ENCODE measurements at regions not wholly inside any gene's neighbourhood (a gene's known extent, or its start where the extent isn't known, plus 50 kb on each side); places are given as distances from the start of the nearest gene placed in this dataset.

DNA sequence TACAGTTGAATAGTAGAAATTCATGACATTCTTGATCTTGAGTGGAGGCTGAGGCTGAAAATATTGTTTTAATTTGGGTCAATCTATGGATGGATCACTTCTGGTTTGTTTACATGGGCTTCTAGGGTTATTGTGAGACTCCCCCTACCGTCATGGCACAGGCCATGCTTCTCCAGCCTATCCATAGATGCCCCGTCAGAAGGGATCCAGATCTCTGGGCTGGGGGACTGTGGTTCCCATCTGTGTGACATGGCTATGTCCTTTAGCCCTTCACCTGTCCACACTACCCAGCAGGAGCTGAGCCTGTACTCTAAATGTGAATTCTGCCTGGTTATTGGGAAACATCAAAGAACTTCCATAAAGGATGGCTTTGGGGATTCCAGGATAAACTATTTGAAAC, 160.4 kb downstream of the ABCC12 start:
- H3K27me3 ChIP-seq (ENCODE audit: control insufficient read depth, insufficient read depth, low read length), result no peaks in the 10 kb centered on the region
- no peaks in the 10 kb centered on the region; the same call in 1 of the 2 replicates for H3K36me3 ChIP-seq (ENCODE audit: control insufficient read depth, insufficient read depth, low read length)
- intact Hi-C loops (cut with micrococcal nuclease; ENCODE audit: unreplicated experiment), result no loop called here
- H3K4me3 ChIP-seq (ENCODE audit: low read depth in 2 of 2, low read length in 2 of 2), result no peak overlapping the region
- no peaks in the 10 kb centered on the region for H3K9me3 ChIP-seq (ENCODE audit: control insufficient read depth, insufficient read depth, low read depth, low read length)
- no TSS peak for BruUV-seq (replicated peaks)
- ATAC-seq (no peak), DNase-seq (ENCODE audit: low read depth, low spot score) (no peak)
- TF ChIP-seq, protein P1, sequence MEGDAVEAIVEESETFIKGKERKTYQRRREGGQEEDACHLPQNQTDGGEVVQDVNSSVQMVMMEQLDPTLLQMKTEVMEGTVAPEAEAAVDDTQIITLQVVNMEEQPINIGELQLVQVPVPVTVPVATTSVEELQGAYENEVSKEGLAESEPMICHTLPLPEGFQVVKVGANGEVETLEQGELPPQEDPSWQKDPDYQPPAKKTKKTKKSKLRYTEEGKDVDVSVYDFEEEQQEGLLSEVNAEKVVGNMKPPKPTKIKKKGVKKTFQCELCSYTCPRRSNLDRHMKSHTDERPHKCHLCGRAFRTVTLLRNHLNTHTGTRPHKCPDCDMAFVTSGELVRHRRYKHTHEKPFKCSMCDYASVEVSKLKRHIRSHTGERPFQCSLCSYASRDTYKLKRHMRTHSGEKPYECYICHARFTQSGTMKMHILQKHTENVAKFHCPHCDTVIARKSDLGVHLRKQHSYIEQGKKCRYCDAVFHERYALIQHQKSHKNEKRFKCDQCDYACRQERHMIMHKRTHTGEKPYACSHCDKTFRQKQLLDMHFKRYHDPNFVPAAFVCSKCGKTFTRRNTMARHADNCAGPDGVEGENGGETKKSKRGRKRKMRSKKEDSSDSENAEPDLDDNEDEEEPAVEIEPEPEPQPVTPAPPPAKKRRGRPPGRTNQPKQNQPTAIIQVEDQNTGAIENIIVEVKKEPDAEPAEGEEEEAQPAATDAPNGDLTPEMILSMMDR (IDR thresholded peaks at IDR 0.05), result no peak
- TF ChIP-seq TCF7L2 (IDR thresholded peaks at IDR 0.05; ENCODE audit: low read depth, low read length) (no peak), SIN3A (IDR thresholded peaks at IDR 0.05; ENCODE audit: borderline replicate concordance, insufficient read depth, low read depth, low read length) (no peak), POLR2AphosphoS5 (IDR thresholded peaks at IDR 0.05; ENCODE audit: low read depth, low read length) (no peak)
- TF ChIP-seq, protein P2, sequence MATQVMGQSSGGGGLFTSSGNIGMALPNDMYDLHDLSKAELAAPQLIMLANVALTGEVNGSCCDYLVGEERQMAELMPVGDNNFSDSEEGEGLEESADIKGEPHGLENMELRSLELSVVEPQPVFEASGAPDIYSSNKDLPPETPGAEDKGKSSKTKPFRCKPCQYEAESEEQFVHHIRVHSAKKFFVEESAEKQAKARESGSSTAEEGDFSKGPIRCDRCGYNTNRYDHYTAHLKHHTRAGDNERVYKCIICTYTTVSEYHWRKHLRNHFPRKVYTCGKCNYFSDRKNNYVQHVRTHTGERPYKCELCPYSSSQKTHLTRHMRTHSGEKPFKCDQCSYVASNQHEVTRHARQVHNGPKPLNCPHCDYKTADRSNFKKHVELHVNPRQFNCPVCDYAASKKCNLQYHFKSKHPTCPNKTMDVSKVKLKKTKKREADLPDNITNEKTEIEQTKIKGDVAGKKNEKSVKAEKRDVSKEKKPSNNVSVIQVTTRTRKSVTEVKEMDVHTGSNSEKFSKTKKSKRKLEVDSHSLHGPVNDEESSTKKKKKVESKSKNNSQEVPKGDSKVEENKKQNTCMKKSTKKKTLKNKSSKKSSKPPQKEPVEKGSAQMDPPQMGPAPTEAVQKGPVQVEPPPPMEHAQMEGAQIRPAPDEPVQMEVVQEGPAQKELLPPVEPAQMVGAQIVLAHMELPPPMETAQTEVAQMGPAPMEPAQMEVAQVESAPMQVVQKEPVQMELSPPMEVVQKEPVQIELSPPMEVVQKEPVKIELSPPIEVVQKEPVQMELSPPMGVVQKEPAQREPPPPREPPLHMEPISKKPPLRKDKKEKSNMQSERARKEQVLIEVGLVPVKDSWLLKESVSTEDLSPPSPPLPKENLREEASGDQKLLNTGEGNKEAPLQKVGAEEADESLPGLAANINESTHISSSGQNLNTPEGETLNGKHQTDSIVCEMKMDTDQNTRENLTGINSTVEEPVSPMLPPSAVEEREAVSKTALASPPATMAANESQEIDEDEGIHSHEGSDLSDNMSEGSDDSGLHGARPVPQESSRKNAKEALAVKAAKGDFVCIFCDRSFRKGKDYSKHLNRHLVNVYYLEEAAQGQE (IDR thresholded peaks at IDR 0.05; ENCODE audit: insufficient read depth in 1 of 2, low read depth in 2 of 2, low read length in 1 of 2), result no peak
- CTCF ChIA-PET, result no interaction called here
- POLR2A ChIA-PET, result no interaction called here
- H3K4me1 ChIP-seq (ENCODE audit: control insufficient read depth, insufficient read depth, low read length), result no peaks in the 10 kb centered on the region
- in situ Hi-C loops (cut with HindIII; ENCODE audit: low pct_unique_long_range_greater_than_20kb, low sequenced_read_pairs), result no loop called here
- no peak overlapping the region for H3K27ac ChIP-seq (ENCODE audit: low read length)

DNA sequence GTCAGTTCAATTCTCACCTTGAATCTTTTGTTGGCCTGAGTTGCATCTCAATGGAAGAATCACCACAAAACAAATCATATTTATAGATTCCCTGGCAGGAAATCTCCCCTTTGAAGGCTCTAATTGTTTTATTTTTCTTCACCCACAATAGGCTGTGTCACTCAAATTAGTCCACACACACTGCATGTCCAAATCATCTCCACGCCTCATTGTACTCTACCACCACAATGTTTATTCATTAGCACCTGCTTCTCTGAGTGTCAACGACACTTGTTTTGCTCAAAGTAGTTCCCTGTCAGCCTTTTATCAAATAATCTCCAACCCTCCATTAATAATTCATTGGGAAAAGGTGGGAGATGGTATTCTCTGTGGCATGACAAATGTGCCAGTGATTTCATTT, 164.3 kb downstream of the ABCC12 start:
- CTCF ChIA-PET, result no interaction called here
- Histone ChIP-seq H3K9me3 (ENCODE audit: control insufficient read depth, insufficient read depth, low read depth, low read length) (no peaks in the 10 kb centered on the region), H3K27me3 (ENCODE audit: control insufficient read depth, insufficient read depth, low read length) (no peaks in the 10 kb centered on the region), H3K4me3 (ENCODE audit: low read depth in 2 of 2, low read length in 2 of 2) (no peak overlapping the region), H3K36me3 (ENCODE audit: control insufficient read depth, insufficient read depth, low read length) (no peaks in the 10 kb centered on the region), H3K27ac (ENCODE audit: low read length) (no peak overlapping the region), H3K4me1 (ENCODE audit: control insufficient read depth, insufficient read depth, low read length) (no peaks in the 10 kb centered on the region)
- TF ChIP-seq POLR2AphosphoS5 (IDR thresholded peaks at IDR 0.05; ENCODE audit: low read depth, low read length) (no peak), SIN3A (IDR thresholded peaks at IDR 0.05; ENCODE audit: borderline replicate concordance, insufficient read depth, low read depth, low read length) (no peak), TCF7L2 (IDR thresholded peaks at IDR 0.05; ENCODE audit: low read depth, low read length) (no peak)
- TF ChIP-seq, protein P1 (IDR thresholded peaks at IDR 0.05), result no peak
- TF ChIP-seq, protein P2 (IDR thresholded peaks at IDR 0.05; ENCODE audit: insufficient read depth in 1 of 2, low read depth in 2 of 2, low read length in 1 of 2), result no peak
- intact Hi-C loops (cut with micrococcal nuclease; ENCODE audit: unreplicated experiment), result no loop called here
- POLR2A ChIA-PET, result no interaction called here
- in situ Hi-C loops (cut with HindIII; ENCODE audit: low pct_unique_long_range_greater_than_20kb, low sequenced_read_pairs), result no loop called here
- no TSS peak for BruUV-seq (replicated peaks)
- DNase-seq (ENCODE audit: low read depth, low spot score) (no peak), ATAC-seq (no peak)
